GM18873 (cell line): ENCODE measurements at regions not wholly inside any gene's neighbourhood (a gene's known extent, or its start where the extent isn't known, plus 50 kb on each side); places are given as distances from the start of the nearest gene placed in this dataset.

Experiments
- ATAC-seq: cut with Tn5 transposase; IDR thresholded peaks from one replicate; pipeline ENCODE4 v1.9.1; 2021; ENCODE audit warnings: mild to moderate bottlenecking, moderate library complexity, moderate number of reproducible peaks; ENCODE audit not compliant: unreplicated experiment, low FRiP score

DNA sequence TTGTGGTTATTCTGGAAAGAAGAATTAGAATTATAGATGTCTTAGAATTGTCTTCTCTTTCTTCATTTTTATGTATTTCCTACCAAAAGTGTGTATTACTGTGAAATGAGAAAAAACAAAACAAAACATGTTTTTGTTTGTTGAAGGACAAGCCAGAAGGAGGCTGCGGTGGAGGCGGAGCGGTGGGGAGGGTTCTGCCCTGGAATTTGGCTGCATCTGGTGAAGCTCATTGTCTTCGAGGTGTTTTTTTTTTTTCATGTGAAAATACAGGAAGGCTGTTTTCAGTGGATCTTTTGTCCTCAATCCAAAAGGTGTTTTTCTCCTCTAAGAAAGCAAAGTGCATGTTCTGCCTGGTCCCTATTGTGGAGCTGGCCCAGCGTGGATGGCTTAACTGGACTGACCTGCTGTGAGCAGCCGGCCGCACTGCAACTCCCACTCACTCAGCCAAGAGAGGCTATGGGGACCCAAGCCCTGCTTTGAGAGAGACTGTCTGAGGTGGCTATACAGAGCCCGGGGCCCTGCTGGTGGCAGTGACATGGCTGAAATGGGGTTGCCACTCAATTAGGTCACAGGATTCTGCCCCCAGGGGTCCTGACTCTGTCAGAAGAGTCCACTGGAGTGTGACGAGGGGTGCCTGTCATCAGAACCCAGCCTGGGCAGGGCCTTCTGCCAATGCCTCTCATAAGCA lies 184.9 kb upstream of the MKI67 start:
- no peak for ATAC-seq

DNA sequence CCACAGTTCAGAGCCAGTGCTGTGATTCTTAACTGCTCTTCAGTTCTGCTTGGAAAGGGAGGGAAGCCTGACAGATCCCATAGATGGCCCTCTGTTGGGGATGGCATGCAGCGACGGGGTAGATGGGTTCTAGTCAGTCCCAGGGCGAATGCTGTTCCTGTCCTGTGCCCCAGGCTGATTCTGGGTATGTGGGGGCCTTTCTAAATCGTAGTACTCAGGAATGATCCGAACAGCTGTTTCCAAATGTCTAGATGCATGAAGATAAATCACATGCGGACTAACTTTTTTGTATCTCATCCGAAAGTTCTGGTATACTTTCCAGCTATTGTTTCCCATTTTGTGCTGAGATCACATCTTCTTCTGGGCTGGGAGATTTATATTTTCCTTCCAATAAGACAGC lies 186.0 kb upstream of the MKI67 start:
- ATAC-seq, result no peak

DNA sequence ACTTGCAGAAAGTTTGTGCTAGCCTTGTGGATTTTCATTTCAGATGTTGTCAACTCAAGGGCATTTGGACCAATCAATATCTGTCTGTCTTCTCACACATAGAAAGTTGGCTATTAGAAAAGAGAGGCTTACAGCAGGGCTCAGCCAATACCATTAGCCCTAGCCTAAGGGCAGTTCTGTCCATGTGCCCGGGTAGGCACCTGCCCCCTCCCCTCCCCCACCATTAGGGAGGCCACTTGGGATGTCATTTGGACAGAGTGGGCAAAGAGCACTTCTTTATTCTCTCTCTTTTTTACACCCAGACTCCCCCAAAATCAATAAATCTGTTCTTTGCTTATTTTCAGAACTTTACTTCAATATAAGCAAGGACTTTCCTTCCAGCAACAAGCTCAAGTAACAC lies 188.5 kb upstream of the MKI67 start:
- ATAC-seq, result no peak

DNA sequence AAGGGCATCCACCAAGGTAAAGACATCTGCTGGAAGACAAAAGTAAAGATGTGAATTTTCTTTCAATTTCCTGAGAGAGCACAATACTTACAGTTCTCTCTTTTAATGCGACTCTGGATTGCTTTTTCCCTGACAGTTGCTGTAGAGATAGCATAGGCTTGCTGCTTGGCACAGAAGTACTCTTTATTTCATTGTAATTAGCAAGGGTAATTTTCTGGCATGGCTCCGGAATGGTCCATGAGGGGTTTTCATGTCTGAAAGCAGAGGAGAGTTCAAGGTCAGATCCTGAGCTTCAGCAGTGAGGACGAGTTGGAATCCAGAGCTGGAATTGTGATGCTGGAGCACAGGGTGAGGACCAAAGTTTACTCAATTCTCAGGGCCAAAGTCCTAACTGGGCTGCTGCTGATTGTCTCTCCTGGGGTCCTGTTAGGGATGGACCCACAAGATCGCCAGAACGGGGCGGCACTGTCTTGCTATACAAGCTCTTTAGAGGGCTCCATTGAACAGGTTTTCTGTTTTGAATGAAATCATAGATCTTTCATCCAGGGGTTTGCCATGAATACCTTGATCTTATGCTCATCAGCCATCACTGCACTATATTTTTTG lies 190.0 kb upstream of the MKI67 start:
- ATAC-seq, result no peak

DNA sequence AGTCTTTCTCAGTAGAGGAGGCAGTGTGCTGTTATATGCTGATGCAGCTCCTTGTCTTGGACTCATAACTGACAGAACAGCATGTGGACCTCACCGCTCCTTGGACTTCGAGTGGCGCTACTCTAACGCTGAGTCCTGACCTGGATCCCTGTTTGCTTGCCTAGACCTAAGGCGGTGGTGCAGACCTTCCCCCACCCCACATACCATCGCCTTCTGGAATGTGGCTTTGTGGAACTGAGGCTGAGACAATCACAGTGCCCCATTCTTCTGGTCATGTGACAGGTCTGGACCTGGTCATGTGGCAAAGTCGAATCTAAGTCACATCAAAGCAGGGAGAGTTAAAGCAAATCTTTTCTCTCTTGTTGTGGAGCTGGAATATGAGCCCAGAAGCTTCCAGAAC lies 190.7 kb upstream of the MKI67 start:
- ATAC-seq, result no peak

DNA sequence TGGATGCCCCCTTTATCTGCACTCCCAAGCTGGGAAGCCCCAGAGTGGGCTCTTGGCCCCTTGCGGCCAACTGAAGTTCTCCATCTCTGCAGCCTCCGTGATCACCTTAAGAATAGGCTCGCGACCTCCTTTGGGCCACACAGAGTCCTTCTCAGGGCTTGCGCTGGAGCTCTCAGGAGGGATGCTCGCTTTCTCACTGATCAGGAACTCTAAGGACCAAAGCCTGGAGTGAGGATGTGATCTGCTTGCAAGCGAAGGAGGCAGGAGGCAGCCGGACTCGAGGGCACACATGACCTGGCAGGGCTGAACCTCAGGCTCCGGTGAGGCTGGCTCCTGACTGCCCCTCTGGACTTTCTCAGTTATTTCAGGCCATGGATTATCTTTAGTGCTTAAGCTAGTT lies 192.1 kb upstream of the MKI67 start:
- ATAC-seq, result no peak

DNA sequence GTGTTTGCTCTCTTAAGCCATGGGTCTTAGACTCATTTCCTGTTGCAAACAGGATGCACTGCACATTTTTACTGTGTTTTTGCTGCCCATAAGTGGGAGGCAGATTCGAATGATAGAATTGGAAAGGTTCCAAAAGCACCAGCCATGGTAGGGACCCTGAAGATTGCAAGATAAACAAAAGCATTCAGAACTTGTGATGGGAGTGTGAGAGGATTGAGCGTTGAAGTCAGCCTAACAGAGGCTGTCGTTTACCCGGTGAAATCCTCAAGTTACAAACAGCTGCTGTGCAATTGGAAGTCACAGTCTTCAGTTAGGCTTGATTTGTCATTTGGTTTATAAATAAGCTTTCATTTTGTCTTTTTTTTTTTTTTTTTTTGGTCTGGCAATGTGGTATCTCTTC lies 192.7 kb upstream of the MKI67 start:
- ATAC-seq, result no peak

DNA sequence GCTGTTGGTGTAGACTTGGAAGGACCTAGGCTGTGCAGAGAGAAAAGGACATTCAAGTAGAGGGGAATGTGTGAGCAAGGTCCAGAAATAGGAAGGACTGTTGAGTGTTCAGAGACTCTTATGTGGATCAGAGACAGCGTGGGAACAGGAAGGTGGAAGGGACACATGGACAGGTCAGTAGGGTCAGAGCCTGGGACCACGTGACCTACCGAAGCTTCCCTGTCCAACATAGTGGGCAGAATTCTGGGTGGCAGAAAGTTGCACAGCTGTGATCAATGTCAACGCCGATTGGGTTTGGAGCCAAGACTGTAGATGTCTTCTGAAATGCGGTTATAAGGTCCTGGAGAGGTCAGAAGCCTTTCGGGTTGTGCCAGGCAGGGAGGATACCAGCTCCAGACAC lies 195.9 kb upstream of the MKI67 start:
- no peak for ATAC-seq

DNA sequence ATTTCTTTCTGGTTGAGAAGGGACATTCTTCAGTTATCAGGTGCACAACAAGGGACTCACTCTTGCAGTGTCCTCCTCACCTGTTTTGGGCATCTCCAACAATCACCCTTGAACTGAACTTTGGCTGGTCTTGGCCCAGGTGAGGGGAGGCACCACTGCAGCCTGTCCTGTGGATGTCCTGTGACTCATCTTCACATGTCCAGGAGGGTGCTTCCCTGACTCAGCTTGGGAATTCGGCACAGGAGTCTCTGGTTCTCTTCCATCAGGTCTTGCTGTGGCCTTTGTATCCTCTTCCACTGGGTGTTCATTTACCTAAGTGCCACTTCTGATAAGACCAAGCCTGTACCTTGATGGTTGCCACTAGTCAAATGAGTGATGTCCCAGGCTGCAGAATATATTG lies 196.7 kb upstream of the MKI67 start:
- ATAC-seq, result no peak

DNA sequence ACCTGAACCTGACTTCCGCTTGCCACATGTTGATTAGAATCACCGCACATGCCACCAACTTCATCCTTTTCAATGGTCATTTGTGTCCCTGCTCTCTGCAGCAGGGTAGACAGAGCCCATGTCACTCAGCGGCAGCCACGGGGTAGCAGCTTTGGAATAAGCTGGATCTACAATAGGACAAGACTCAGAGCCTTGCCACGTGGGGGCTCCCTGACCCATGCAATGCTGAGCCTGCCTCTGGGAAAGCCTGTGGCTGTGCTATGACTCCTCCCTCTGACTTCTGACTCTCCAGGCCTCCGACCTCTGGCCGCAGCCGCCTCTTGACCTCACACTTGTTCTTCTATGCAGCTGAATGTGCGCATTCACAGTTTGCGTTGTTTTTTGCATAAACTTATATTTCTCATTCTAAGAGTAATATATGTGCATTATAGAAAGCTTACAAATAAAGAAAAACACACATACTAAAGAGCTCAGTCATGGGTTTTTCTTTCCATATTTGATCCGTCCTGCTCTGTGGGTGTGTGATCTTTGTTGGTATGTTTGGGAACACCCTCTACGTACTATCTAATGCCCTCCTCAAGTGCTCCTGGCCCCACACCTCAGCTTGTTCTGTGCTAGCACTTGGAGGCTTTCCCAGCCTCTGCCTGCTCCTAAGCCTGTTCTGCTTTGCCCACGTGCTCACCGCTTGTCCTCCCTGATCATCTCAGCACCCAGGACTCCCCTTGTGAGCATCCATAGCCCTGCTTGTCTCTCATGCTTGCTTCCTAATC lies 198.0 kb upstream of the MKI67 start:
- no peak for ATAC-seq

DNA sequence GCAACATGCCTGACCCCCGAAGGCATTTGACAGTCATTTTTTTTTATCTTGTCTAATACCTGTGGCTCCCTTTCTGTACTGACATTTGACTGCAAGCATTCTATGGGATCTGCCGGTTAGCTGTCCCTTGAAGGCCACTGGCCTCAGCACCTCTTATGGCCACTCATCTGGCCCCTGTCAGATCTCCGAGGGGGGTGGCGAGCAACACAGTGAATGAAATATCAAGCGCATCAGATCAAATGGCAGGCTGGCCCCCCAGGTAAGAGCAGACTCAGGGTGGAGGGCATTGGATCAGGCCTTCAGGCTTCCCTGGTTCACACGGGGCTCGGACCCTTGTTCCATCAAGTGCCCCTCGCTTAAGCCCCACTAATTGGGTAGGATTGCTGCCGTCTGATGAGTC lies 199.6 kb upstream of the MKI67 start:
- no peak for ATAC-seq

DNA sequence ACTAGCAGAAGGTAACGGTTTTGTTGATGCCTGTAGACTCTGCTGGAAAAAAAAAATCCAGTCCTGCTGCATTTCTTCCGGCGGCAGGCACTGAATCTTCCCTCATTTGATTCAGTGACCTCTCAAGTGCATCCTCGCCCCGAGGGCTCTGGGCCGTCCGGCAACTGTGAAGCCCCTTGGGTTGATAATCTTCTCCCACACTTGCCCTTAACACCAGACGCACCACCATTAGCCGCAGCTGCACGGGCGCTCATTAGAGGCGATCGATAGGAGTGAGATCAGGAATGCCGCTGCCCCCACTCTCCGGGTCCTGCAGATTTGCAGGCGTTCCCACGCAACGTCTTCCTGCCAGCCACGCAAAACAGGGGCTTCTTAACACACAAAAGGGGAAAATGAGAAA lies 200.0 kb upstream of the MKI67 start:
- no peak for ATAC-seq

DNA sequence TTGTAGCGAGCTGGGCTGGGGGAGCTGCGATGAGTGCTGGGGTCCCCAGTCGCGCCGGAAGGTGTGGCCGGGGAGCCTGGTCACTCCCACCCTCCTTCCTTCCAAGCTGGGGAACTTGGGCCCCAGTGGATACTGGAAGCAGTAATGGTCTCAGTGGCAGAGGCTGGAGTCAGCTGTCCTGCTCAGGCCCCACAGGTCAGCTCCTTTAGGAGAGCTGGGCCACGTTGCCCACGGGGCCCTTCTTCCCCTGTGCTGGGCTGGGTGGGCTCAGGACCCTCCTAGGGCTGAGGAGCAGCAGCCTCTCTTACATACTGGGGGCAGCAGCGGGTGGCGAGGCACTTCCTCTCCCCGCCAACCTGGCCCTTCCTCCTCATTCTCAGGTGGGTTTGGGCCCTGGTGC lies 200.6 kb upstream of the MKI67 start:
- ATAC-seq, result no peak

DNA sequence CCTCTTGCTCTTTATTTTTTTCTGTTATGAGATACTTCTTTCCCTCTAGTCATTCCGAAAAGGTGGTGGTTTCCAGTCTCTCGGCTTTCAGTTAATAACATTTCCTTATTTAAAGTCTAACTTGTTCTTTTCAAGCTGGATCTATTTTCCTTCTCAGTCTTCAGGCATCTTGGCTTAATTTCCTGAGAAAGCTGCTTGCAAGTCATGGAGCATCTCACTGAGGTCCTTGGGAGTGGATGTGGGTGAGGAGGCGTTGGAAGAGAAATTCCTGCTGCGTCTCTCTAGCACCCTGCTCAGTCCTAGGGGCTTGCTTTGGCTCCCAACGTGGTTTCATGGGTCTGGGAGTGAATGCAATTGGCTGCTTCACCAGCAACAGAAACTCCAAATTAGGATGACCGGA lies 210.2 kb upstream of the MKI67 start:
- no peak for ATAC-seq

DNA sequence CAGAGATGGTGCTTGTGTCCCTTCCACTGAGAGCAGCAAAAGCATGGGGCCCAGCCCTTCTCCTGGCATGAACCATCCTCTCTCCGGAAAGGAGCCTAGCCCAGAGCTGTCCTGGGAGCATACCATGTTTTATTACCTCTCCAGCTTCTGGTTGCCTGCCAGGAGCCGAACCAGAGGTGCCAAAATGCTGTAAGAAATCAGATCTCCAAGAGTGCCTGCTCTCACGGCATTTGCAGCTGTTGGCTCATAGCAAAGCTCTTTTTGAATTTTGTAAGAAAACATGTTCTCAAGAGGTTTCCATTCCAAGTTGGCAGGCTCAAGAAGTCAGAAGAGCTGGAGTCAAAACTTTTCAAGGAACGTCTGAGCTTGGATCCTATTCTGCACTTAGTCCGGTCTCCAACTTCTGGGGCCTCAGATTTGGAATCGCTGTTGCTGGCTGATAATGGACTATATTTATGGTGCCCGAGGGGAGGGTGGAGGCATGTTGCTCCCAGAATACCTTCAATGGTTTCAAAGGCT lies 211.7 kb upstream of the MKI67 start:
- no peak for ATAC-seq

DNA sequence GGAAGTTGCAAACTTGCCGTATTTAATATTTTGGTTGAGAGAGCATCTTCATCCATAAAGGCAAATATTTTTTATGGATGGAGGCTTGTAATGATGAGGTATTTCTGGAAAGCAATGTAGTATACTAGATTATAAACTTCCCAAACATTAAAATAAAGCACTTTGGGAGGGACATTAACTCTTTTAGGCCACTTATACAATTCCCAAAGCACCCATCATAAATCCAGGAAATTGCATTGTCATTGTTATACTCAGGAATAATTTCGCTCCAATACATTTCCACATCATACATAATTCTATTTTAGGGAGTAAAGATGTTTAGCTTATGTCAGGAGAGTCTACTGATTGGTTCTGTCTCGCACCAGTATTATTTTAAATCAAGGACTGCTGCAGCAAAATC lies 212.7 kb upstream of the MKI67 start:
- ATAC-seq, result no peak

DNA sequence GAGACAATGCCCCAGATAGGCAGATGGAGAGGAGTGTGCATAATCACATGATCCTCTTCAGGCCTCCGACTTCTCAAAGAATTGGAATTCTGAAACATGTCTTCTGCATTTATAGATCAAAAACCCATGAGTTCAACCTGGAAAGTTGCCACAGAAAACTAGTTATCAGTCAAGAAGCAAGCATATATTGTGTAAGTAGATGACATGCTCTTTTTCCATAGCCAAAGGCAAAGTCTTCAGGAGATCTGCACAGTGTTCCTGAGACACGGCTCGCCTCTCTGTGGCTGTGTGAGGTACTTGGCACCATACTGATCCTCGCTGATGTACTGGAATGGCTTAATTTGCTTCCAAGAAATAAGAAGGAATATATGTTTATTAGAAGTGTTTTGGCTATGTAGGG lies 213.5 kb upstream of the MKI67 start:
- no peak for ATAC-seq

DNA sequence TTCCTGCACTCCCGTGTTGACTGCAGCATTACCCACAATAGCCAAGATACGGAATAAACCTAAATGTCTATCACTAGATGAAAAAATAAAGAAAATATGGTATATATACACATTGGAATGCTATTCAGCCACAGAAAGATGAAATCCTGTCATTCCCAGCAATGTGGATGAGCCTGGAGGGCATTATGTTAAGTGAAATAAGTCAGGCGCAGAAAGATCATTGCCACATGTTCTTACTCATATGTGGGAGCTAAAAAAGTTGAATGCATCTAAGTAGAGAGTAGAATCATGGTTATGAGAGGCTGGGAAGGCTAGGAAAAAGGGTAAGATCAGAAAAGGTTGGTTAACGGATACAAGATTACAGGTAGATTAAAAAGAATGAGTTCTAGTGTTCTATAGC lies 219.1 kb upstream of the MKI67 start:
- ATAC-seq, result no peak

DNA sequence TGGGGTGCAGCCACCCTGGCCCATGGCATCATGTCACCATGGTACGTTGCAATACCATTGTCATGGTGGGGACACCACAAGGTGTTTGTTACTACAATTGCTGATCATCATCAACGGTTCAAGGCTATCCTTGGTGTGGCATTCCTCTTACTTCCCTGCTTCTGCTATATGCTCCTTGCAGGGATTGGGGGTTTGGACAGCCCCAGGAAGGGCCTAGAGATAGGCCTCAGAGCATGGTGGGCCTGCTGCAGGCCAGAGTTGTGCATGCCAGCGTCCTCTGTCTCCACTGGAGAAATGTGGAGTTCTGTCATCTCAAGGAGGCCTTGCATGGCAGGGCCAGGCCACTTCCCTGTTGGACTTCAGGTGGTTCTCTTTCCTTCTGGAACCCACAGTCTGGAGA lies 234.6 kb upstream of the MKI67 start:
- no peak for ATAC-seq

DNA sequence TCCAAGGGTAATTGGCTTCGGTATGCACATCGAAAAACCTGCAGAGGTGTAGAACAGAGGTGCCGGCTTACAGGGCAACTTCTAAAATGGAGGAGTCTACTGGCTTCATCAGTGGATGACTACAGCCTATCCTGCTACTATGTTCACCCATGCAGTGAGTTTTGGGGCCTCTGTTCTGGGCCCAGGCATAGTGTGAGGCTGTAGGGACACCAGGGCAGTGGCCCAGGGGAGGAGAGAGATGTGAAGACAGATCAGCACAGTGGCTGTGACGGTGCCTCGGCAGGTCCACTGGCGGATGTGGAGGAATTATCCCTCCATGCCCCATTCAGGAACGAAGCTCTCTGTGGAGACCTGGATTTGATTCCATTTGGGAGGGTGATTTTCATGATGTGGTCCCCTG lies 235.3 kb upstream of the MKI67 start:
- no peak for ATAC-seq

DNA sequence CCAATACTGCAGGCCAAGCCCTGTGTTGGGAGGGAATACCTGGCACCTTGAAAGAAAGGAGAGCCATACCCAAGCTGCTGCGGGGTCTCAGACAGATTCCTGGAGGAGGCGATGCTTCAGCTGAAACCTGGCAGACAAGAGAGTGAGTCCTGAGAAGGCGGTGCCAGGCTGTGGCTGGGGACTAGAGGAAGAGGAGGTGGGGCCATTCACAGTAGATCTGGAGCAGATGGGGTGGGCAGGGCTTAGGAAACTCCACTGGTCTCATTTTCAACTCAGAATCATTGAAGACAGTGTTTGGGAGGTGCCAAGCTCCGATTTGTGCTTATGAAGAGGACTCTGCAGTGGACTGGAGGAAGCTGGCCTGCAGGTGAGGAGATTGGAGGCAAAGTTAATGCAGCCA lies 236.3 kb upstream of the MKI67 start:
- ATAC-seq, result no peak

DNA sequence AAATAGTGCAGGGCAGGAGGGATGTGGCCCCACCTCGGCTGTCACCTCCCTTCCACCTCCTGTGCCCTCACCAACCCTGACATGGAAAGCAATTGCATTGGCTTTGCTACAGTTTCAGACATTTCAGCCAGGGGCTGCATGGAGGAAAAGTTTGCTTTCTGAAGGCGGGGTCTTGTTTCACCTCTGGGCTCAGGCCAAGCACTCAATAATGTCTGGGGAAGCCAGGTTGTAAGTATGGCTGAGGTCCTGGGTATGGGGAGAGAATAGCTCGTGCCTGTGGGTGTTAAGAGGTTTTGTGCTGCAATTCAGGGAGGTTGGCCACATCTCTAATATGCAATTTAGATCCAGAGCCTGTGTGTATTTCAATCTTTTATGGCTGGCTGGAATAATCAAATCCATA lies 238.4 kb upstream of the MKI67 start:
- ATAC-seq, result no peak
